Thyroid gland (tissue), 4 donors: ENCODE measurements at regions not wholly inside any gene's neighbourhood (a gene's known extent, or its start where the extent isn't known, plus 50 kb on each side); places are given as distances from the start of the nearest gene placed in this dataset.

Source experiments
- POLR2A ChIP-seq, 2 donors: fragments of 450-650 bp; IDR thresholded peaks; one replicate each; pipeline ENCODE4 v1.6.1; 2017; ENCODE audit warnings: antibody characterized with exemption in 2 of 2, mild to moderate bottlenecking in 2 of 2, moderate library complexity in 1 of 2
- TF ChIP-seq, protein P1 (sequence below), 6 experiments: fragments of 200-600 bp in 3 of 6; fragments of 450-650 bp in 3 of 6; sonication (generic) in 3 of 6; IDR thresholded peaks; one replicate each; pipeline ENCODE4 v1.5.1; 2016 to 2019; ENCODE audit warnings: antibody characterized with exemption in 6 of 6, mild to moderate bottlenecking in 2 of 6, inconsistent platforms in 1 of 6, moderate library complexity in 1 of 6

DNA sequence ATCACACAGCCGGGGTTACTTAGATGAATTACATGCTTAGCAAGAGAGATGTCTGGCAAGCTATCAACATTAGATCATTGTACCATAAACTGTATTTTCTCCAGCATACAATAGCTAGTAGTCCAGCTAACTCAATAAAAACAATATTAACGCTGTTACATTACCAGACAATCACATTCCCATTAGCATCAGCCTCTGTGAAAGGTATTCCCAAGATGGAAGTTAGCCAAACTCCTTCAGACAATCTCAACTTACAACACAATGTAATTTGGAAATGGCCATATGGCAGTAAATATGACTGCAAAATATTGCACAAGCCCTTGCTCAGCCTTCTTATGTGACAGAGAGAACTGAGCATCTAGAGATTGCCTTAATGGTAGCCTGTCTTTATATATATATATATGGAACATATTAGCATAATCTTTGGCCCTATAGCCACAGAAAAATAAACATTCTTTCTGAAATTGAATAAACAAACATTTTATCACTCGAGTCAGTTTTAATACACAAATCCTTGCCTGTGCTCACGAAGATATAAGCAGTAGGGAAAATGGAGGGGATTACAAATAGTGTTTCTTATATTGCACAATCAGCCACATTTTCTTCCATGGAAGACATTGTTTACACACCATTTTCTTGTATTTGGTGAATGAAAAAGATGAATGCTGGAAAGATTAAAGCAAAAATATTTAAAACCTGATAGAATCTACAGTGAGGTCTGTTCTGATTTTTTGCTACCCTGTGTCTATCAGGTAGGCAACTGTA lies 1060.5 kb downstream of the DIAPH3 start:
- TF ChIP-seq, protein P1, sequence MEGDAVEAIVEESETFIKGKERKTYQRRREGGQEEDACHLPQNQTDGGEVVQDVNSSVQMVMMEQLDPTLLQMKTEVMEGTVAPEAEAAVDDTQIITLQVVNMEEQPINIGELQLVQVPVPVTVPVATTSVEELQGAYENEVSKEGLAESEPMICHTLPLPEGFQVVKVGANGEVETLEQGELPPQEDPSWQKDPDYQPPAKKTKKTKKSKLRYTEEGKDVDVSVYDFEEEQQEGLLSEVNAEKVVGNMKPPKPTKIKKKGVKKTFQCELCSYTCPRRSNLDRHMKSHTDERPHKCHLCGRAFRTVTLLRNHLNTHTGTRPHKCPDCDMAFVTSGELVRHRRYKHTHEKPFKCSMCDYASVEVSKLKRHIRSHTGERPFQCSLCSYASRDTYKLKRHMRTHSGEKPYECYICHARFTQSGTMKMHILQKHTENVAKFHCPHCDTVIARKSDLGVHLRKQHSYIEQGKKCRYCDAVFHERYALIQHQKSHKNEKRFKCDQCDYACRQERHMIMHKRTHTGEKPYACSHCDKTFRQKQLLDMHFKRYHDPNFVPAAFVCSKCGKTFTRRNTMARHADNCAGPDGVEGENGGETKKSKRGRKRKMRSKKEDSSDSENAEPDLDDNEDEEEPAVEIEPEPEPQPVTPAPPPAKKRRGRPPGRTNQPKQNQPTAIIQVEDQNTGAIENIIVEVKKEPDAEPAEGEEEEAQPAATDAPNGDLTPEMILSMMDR (IDR thresholded peaks at IDR 0.05): no peak
- TF ChIP-seq POLR2A (IDR thresholded peaks at IDR 0.05): no peak
